ENCODE measurements at regions not wholly inside any gene's neighbourhood (a gene's known extent, or its start where the extent isn't known, plus 50 kb on each side); places are given as distances from the start of the nearest gene placed in this dataset.

DNA sequence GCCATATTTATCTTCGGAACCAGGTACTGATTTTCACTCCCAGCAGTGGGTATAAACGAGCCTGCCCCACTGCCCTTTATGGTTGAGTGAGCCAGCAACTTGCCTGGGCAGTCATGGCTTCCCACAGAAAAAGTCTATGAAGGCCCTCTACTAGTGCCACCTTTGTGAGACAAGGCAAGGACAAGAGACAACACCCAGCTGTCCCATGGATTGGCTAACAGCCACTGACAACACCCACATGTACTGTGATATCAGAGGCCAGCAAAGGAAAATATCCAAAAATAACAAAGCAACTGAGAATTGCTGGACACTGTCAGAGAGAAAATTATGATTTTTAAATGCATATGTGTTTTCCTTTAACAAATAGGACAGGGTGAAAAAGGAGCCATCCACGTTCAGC lies 248.4 kb upstream of the TTC29 start:
- TF ChIP-seq, protein P1, sequence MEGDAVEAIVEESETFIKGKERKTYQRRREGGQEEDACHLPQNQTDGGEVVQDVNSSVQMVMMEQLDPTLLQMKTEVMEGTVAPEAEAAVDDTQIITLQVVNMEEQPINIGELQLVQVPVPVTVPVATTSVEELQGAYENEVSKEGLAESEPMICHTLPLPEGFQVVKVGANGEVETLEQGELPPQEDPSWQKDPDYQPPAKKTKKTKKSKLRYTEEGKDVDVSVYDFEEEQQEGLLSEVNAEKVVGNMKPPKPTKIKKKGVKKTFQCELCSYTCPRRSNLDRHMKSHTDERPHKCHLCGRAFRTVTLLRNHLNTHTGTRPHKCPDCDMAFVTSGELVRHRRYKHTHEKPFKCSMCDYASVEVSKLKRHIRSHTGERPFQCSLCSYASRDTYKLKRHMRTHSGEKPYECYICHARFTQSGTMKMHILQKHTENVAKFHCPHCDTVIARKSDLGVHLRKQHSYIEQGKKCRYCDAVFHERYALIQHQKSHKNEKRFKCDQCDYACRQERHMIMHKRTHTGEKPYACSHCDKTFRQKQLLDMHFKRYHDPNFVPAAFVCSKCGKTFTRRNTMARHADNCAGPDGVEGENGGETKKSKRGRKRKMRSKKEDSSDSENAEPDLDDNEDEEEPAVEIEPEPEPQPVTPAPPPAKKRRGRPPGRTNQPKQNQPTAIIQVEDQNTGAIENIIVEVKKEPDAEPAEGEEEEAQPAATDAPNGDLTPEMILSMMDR (IDR thresholded peaks at IDR 0.05 in 8 of 11, conservative IDR thresholded peaks at IDR 0.05 in 3 of 11): no peak
- TF ChIP-seq POLR2A (IDR thresholded peaks at IDR 0.05): no peak
